Neutrophil (primary cell): ENCODE measurements at regions not wholly inside any gene's neighbourhood (a gene's known extent, or its start where the extent isn't known, plus 50 kb on each side); places are given as distances from the start of the nearest gene placed in this dataset.

ENCODE experiments used
- H3K27ac ChIP-seq: fragments of 200-600 bp; sonication (generic); 2 replicates; pipeline ENCODE4 v1.5.1; 2016; ENCODE audit warnings: mild to moderate bottlenecking, moderate library complexity
- H3K27me3 ChIP-seq: fragments of 200-600 bp; sonication (generic); 2 replicates; pipeline ENCODE4 v1.6.0; 2016; ENCODE audit warnings: mild to moderate bottlenecking
- H3K36me3 ChIP-seq: fragments of 200-600 bp; sonication (generic); 2 replicates; pipeline ENCODE4 v1.5.1; 2017
- H3K4me1 ChIP-seq, 2 experiments: fragments of 200-600 bp in 1 of 2; sonication (generic) in 1 of 2; 1 replicate in 1 of 2; 2 replicates in 1 of 2; pipeline versions ENCODE4 v1.5.1 to v1.6.1; 2013 to 2016; ENCODE audit warnings: low read depth in 1 of 2, low read length in 1 of 2, mild to moderate bottlenecking in 1 of 2, moderate library complexity in 1 of 2; ENCODE audit not compliant: control insufficient read depth in 1 of 2, insufficient read depth in 1 of 2
- H3K4me3 ChIP-seq, 2 experiments: fragments of 200-600 bp in 1 of 2; sonication (generic) in 1 of 2; 1 replicate in 1 of 2; 2 replicates in 1 of 2; pipeline ENCODE4 v1.5.1; 2013 to 2016; ENCODE audit warnings: low read depth in 1 of 2, low read length in 1 of 2, mild to moderate bottlenecking in 1 of 2, moderate library complexity in 1 of 2
- H3K9me3 ChIP-seq: fragments of 200-600 bp; sonication (generic); 2 replicates; pipeline ENCODE4 v1.5.1; 2016
- CTCF ChIP-seq: fragments of 200-600 bp; sonication (generic); IDR thresholded peaks from 2 replicates; pipeline ENCODE4 v1.5.1; 2016; ENCODE audit warnings: antibody characterized with exemption

DNA sequence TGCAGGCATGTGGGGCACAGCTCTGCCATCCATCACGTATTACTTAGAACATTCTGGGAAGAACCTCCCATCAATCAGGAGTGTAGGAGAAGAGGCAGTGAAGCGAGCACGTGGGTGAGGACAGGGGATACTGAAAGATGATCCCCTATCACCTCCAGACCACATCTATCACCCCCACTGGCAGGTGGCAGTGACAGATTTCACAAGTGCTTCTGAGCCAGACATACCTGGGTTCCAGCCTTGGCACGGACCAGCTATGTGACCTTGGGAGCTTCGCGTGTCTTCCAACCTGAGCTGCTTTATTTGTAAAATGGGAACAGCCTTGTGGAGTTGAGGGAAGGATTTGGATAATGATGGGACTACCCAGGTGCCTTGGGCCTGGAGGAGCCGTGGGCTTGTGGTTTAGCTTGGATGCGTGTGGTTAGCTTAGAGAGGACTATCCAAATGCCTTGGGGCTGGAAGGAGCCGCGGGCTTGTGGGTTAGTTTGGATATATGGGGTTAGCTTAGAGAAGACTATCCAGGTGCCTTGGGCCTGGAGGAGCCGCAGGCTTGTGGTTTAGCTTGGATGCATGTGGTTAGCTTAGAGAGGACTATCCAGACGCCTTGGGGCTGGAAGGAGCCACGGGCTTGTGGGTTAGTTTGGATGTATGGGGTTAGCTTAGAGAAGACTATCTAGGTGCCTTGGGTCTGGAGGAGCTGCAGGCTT is 206.4 kb downstream of the ENGASE start:
- no peak overlapping the region for H3K4me3 ChIP-seq
- peaks cover 7% of the 10 kb centered on the region for H3K27me3 ChIP-seq
- no peaks in the 10 kb centered on the region for H3K9me3 ChIP-seq
- H3K4me1 ChIP-seq = no peaks in the 10 kb centered on the region
- H3K27ac ChIP-seq = no peak overlapping the region
- no peaks in the 10 kb centered on the region for H3K36me3 ChIP-seq
- no peak for TF ChIP-seq CTCF

GRCh38 chr17:79280010-79280409 is 205.4 kb downstream of the ENGASE start:
- H3K27me3 ChIP-seq = peaks cover 5% of the 10 kb centered on the region
- no peak for TF ChIP-seq CTCF

DNA sequence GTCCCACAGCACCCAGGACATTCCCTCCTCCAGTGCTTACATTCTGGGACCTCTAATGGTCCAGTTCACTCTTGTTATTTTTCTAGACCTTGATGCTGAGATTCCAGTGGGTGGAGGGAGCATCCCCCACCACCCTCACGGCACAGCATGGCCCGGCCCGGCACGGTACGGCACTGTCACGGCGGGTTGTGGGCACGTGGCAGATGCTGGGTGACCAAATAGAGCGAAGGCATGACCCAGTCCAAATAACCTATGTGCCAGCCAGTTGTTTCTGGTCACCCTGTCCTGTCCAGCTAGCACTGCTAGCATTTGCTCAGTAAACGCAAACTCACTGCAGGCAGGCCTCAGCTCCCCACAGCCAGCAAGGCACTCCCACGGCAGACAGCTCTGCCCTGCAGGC is 204.7 kb downstream of the ENGASE start:
- Histone ChIP-seq H3K4me1 (no peaks in the 10 kb centered on the region), H3K9me3 (no peaks in the 10 kb centered on the region), H3K4me3 (no peak overlapping the region), H3K36me3 (no peaks in the 10 kb centered on the region), H3K27me3 (peaks cover 5% of the 10 kb centered on the region), H3K27ac (no peak overlapping the region)
- TF ChIP-seq CTCF = no peak

More at GRCh38 chr17:79280010-79280409, 205.4 kb downstream of the ENGASE start:
- Histone ChIP-seq H3K4me3 (no peak overlapping the region), H3K4me1 (no peaks in the 10 kb centered on the region), H3K27ac (no peak overlapping the region), H3K36me3 (no peaks in the 10 kb centered on the region), H3K9me3 (no peaks in the 10 kb centered on the region)

GRCh38 chr17:79276821-79277220 is 202.2 kb downstream of the ENGASE start:
- Histone ChIP-seq H3K4me1 (no peaks in the 10 kb centered on the region), H3K27me3 (peaks cover 5% of the 10 kb centered on the region), H3K9me3 (no peaks in the 10 kb centered on the region), H3K27ac (no peak overlapping the region), H3K36me3 (no peaks in the 10 kb centered on the region), H3K4me3 (no peak overlapping the region)
- TF ChIP-seq CTCF = no peak

DNA sequence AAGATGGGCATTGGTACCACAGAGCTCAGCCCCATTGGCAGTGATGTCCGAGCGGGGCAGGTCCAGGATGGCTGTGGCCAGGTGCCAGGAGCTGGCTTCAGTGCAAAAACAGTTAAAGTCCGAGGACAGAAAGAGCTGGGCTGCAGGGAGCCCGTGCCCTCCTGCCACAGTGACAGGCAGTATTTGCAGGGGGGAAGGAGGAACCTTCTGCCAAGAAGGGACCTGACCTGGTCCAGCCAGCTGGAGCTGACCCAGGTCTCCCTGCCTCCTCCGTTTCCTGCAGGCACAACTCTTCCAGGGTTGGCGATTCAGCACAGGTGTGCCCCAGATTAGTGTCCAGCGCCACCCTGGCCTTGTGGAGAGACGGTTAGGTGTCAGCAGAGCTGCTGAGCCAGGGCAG is 199.0 kb downstream of the ENGASE start:
- Histone ChIP-seq H3K27ac (no peak overlapping the region), H3K9me3 (no peaks in the 10 kb centered on the region), H3K4me3 (no peak overlapping the region), H3K27me3 (peaks cover 14% of the 10 kb centered on the region), H3K36me3 (no peaks in the 10 kb centered on the region), H3K4me1 (no peaks in the 10 kb centered on the region)
- no peak for TF ChIP-seq CTCF
